CD4-positive, alpha-beta T cell (primary cell): ENCODE measurements at regions not wholly inside any gene's neighbourhood (a gene's known extent, or its start where the extent isn't known, plus 50 kb on each side); places are given as distances from the start of the nearest gene placed in this dataset.

Source experiments
- ATAC-seq: fragments of 200-7000 bp; cut with Tn5 transposase; one replicate; pipeline ENCODE4 v1.10.0; 2022; ENCODE audit warnings: mild to moderate bottlenecking; ENCODE audit not compliant: poor library complexity
- CTCF ChIA-PET: fragments of 350-600 bp; sonication (Branson Sonifier 250); formaldehyde crosslinking; loops from one replicate; lab custom pipeline; 2021; ENCODE audit warnings: antibody characterized with exemption, inconsistent platforms; lab: Charles Lee
- POLR2A ChIA-PET: fragments of 350-600 bp; sonication (Branson Sonifier 250); formaldehyde crosslinking; loops from one replicate; lab custom pipeline; 2021; ENCODE audit warnings: antibody characterized with exemption, inconsistent platforms; lab: Charles Lee
- DNase-seq, 14 experiments: peaks; one replicate each; pipeline ENCODE4 v3.0.0-alpha.2; 2013 to 2020; ENCODE audit warnings: mixed read lengths in 2 of 14
- H3K27ac ChIP-seq, 2 donors: one replicate each; pipeline versions ENCODE4 v1.5.1 to v1.7.0; 2013; ENCODE audit warnings: low read length in 2 of 2, low read depth in 1 of 2, mild to moderate bottlenecking in 1 of 2
- H3K27me3 ChIP-seq, 2 experiments: 1 replicate in 1 of 2; 2 replicates in 1 of 2; pipeline versions ENCODE4 v1.6.1 to v1.7.0; 2013; ENCODE audit warnings: low read length in 2 of 2, control low read depth in 1 of 2, mild to moderate bottlenecking in 1 of 2, moderate library complexity in 1 of 2; ENCODE audit not compliant: insufficient read depth in 2 of 2, control insufficient read depth in 1 of 2
- H3K36me3 ChIP-seq: one replicate; pipeline ENCODE4 v1.6.1; 2013; ENCODE audit warnings: low read length, control low read depth; ENCODE audit not compliant: insufficient read depth
- H3K4me1 ChIP-seq: one replicate; pipeline ENCODE4 v1.6.1; 2013; ENCODE audit warnings: low read length, control low read depth; ENCODE audit not compliant: insufficient read depth
- H3K4me3 ChIP-seq: one replicate; pipeline ENCODE4 v1.5.1; 2013; ENCODE audit warnings: mild to moderate bottlenecking, low read length, moderate library complexity
- H3K9me3 ChIP-seq, 2 experiments: 1 replicate in 1 of 2; 2 replicates in 1 of 2; pipeline versions ENCODE4 v1.6.1 to v1.7.0; 2013; ENCODE audit warnings: low read length in 2 of 2, mild to moderate bottlenecking in 2 of 2, control low read depth in 1 of 2, moderate library complexity in 1 of 2; ENCODE audit not compliant: control insufficient read depth in 1 of 2, insufficient read depth in 1 of 2
- H3K27ac Mint-ChIP-seq: one replicate; pipeline ENCODE4 v1.8.0; 2020; ENCODE audit warnings: mixed read lengths
- H3K27me3 Mint-ChIP-seq: one replicate; pipeline ENCODE4 v1.8.0; 2021; ENCODE audit warnings: mixed read lengths
- H3K36me3 Mint-ChIP-seq: one replicate; pipeline ENCODE4 v1.8.0; 2021; ENCODE audit warnings: low read depth, mixed read lengths
- H3K4me1 Mint-ChIP-seq: one replicate; pipeline ENCODE4 v1.8.0; 2021; ENCODE audit warnings: low read depth, mixed read lengths
- H3K4me3 Mint-ChIP-seq: one replicate; pipeline ENCODE4 v1.8.0; 2020; ENCODE audit warnings: mild to moderate bottlenecking, mixed read lengths
- H3K9me3 Mint-ChIP-seq: one replicate; pipeline ENCODE4 v1.8.0; 2020; ENCODE audit warnings: mixed read lengths
- CTCF ChIP-seq: fragments of 200-600 bp; IDR thresholded peaks from one replicate; pipeline ENCODE4 v1.8.0; 2022; ENCODE audit warnings: antibody characterized with exemption, mild to moderate bottlenecking
- intact Hi-C, 2 experiments: fragments of 100-400 bp; cut with DNase I in 1 of 2; cut with micrococcal nuclease in 1 of 2; formaldehyde crosslinking; loops; one replicate each; pipeline versions ENCODE4 v1.15.1 to v1.9.0; 2023 to 2025; cut with DNase I, micrococcal nuclease

- Histone ChIP-seq H3K9me3 (no peaks in the 10 kb centered on the region), H3K4me3 (no peak overlapping the region), H3K27me3 (no peaks in the 10 kb centered on the region), H3K4me1 (no peaks in the 10 kb centered on the region), H3K36me3 (no peaks in the 10 kb centered on the region), H3K27ac (no peak overlapping the region)
- DNase-seq = no peak
- intact Hi-C loops = no loop called here
- Mint-ChIP-seq H3K27ac (no peak overlapping the region), H3K4me3 (no peak overlapping the region), H3K9me3 (peaks cover 7% of the 10 kb centered on the region), H3K36me3 (no peaks in the 10 kb centered on the region), H3K27me3 (no peaks in the 10 kb centered on the region), H3K4me1 (no peaks in the 10 kb centered on the region)
- no peak for ATAC-seq
- no peak for TF ChIP-seq CTCF
- CTCF ChIA-PET = no interaction called here
- POLR2A ChIA-PET = no interaction called here
These were observed 191.8 kb upstream of the CCNG1 start for GRCh38 chr5:163245584-163245983.

- DNase-seq (no peak), ATAC-seq (no peak)
- no peaks in the 10 kb centered on the region for H3K9me3 Mint-ChIP-seq
- no peaks in the 10 kb centered on the region for H3K36me3 Mint-ChIP-seq
- ChIA-PET CTCF (no interaction called here), POLR2A (no interaction called here)
- intact Hi-C loops = no loop called here
- Histone ChIP-seq H3K4me1 (no peaks in the 10 kb centered on the region), H3K27ac (no peak overlapping the region), H3K27me3 (no peaks in the 10 kb centered on the region), H3K36me3 (no peaks in the 10 kb centered on the region), H3K9me3 (no peaks in the 10 kb centered on the region), H3K4me3 (no peak overlapping the region)
- H3K4me3 Mint-ChIP-seq = no peak overlapping the region
- H3K27ac Mint-ChIP-seq = no peak overlapping the region
- H3K27me3 Mint-ChIP-seq = no peaks in the 10 kb centered on the region
- H3K4me1 Mint-ChIP-seq = no peaks in the 10 kb centered on the region
- TF ChIP-seq CTCF = no peak
These were observed 189.1 kb upstream of the CCNG1 start for GRCh38 chr5:163248333-163248732.

- no peaks in the 10 kb centered on the region for H3K4me1 ChIP-seq
- no peak overlapping the region for H3K27ac ChIP-seq
- no peak for TF ChIP-seq CTCF
- no peak overlapping the region for H3K4me3 ChIP-seq
- H3K9me3 ChIP-seq = no peaks in the 10 kb centered on the region
- H3K27me3 ChIP-seq = no peaks in the 10 kb centered on the region
- intact Hi-C loops = no loop called here
- ChIA-PET POLR2A (no interaction called here), CTCF (no interaction called here)
- H3K4me3 Mint-ChIP-seq = no peak overlapping the region
- H3K36me3 ChIP-seq = no peaks in the 10 kb centered on the region
- H3K9me3 Mint-ChIP-seq = no peaks in the 10 kb centered on the region
- no peak overlapping the region for H3K27ac Mint-ChIP-seq
- ATAC-seq (no peak), DNase-seq (no peak)
- no peaks in the 10 kb centered on the region for H3K27me3 Mint-ChIP-seq
- H3K4me1 Mint-ChIP-seq = no peaks in the 10 kb centered on the region
- no peaks in the 10 kb centered on the region for H3K36me3 Mint-ChIP-seq
These were observed 188.5 kb upstream of the CCNG1 start for GRCh38 chr5:163248871-163249270.
